ENCODE measurements at regions not wholly inside any gene's neighbourhood (a gene's known extent, or its start where the extent isn't known, plus 50 kb on each side); places are given as distances from the start of the nearest gene placed in this dataset.

DNA sequence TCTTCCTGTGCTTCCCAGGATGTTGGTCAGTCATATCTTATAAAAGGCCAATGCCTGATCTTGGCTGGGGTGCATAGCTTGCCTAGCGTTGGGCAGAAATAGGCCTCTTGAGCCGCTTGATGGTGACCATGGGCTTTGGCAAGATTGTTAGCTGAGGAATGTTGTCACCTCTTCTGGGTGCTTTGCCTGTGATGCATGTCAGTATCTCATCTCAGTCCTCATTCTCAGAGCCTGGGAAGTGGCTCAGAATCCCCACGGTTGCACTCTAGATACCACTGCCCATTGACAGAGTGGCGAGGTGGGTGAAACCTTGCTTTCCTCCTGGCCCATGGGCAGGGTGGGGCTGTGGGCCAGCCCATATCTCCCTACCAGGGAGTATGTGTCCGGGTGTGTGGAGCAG, 79.2 kb upstream of the MGAT5 start:
- no peak overlapping the region for H3K4me3 ChIP-seq (ENCODE audit: low read depth, low read length)
- TF ChIP-seq, protein P1, sequence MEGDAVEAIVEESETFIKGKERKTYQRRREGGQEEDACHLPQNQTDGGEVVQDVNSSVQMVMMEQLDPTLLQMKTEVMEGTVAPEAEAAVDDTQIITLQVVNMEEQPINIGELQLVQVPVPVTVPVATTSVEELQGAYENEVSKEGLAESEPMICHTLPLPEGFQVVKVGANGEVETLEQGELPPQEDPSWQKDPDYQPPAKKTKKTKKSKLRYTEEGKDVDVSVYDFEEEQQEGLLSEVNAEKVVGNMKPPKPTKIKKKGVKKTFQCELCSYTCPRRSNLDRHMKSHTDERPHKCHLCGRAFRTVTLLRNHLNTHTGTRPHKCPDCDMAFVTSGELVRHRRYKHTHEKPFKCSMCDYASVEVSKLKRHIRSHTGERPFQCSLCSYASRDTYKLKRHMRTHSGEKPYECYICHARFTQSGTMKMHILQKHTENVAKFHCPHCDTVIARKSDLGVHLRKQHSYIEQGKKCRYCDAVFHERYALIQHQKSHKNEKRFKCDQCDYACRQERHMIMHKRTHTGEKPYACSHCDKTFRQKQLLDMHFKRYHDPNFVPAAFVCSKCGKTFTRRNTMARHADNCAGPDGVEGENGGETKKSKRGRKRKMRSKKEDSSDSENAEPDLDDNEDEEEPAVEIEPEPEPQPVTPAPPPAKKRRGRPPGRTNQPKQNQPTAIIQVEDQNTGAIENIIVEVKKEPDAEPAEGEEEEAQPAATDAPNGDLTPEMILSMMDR (IDR thresholded peaks at IDR 0.05; ENCODE audit: low read depth, low read length): no peak

GRCh38 chr2:134175834-134176233, 78.0 kb upstream of the MGAT5 start:
- TF ChIP-seq, protein P1 (IDR thresholded peaks at IDR 0.05; ENCODE audit: low read depth, low read length): no peak
- no peak overlapping the region for H3K4me3 ChIP-seq (ENCODE audit: low read depth, low read length)

GRCh38 chr2:134177351-134177931, 76.4 kb upstream of the MGAT5 start:
- TF ChIP-seq, protein P1 (IDR thresholded peaks at IDR 0.05; ENCODE audit: low read depth, low read length): no peak
- no peak overlapping the region for H3K4me3 ChIP-seq (ENCODE audit: low read depth, low read length)

GRCh38 chr2:134178138-134178877, 75.6 kb upstream of the MGAT5 start:
- no peak overlapping the region for H3K4me3 ChIP-seq (ENCODE audit: low read depth, low read length)
- TF ChIP-seq, protein P1 (IDR thresholded peaks at IDR 0.05; ENCODE audit: low read depth, low read length): no peak

- H3K4me3 ChIP-seq (ENCODE audit: low read depth, low read length): no peak overlapping the region
Observed at GRCh38 chr2:134181219-134181618, 72.7 kb upstream of the MGAT5 start.

DNA sequence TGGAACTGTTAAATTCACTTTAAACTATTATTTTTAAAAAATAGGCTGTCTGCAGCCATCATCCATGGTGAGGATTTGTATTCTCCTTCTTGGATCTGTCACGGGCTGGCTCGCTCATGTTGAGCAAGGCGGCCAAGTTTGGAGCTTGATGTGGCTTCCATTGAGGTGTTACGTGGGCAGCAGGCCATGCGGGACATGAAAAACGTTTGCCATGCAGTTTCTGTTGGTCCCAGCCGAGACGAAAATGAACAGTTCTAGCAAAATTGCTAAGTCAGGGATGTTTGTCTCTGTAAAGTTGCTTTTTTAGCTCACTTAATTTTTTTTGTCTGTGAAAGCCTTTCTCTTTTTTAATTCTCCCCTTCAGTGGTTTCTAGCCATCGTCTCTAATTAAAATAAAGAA, 70.2 kb upstream of the MGAT5 start:
- TF ChIP-seq, protein P1 (IDR thresholded peaks at IDR 0.05; ENCODE audit: low read depth, low read length): no peak
- H3K4me3 ChIP-seq (ENCODE audit: low read depth, low read length): no peak overlapping the region

More at GRCh38 chr2:134181219-134181618, 72.7 kb upstream of the MGAT5 start:
- TF ChIP-seq, protein P1 (IDR thresholded peaks at IDR 0.05; ENCODE audit: low read depth, low read length): no peak

DNA sequence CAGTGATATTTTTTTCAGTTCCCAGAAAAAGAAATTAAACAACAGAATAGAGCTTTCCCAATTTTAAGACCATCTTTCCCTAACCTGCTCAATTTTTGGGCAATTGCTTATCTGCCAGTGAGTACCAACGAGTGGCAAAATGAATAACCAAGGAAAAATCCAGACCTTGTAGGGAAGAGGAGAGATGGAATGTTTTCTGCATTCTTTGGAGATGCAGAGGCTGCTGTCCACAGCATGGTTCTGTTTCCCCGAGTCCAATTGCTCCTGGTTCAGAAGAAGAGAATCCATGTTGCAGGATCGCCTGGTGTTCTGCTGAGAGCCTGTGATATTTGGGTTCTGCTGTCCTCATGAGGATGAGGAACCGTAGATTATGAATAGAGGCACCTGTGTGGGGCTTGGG, 68.2 kb upstream of the MGAT5 start:
- H3K4me3 ChIP-seq (ENCODE audit: low read depth, low read length): no peak overlapping the region
- TF ChIP-seq, protein P1 (IDR thresholded peaks at IDR 0.05; ENCODE audit: low read depth, low read length): no peak
